CD4-positive, alpha-beta T cell (primary cell): ENCODE measurements at regions not wholly inside any gene's neighbourhood (a gene's known extent, or its start where the extent isn't known, plus 50 kb on each side); places are given as distances from the start of the nearest gene placed in this dataset.

Experiments
- ATAC-seq: fragments of 200-7000 bp; cut with Tn5 transposase; one replicate; pipeline ENCODE4 v1.10.0; 2022; ENCODE audit warnings: mild to moderate bottlenecking; ENCODE audit not compliant: poor library complexity
- CTCF ChIA-PET: fragments of 350-600 bp; sonication (Branson Sonifier 250); formaldehyde crosslinking; loops from one replicate; lab custom pipeline; 2021; ENCODE audit warnings: antibody characterized with exemption, inconsistent platforms; lab: Charles Lee
- POLR2A ChIA-PET: fragments of 350-600 bp; sonication (Branson Sonifier 250); formaldehyde crosslinking; loops from one replicate; lab custom pipeline; 2021; ENCODE audit warnings: antibody characterized with exemption, inconsistent platforms; lab: Charles Lee
- DNase-seq, 14 experiments: peaks; one replicate each; pipeline ENCODE4 v3.0.0-alpha.2; 2013 to 2020; ENCODE audit warnings: mixed read lengths in 2 of 14
- H3K27ac ChIP-seq, 2 donors: one replicate each; pipeline versions ENCODE4 v1.5.1 to v1.7.0; 2013; ENCODE audit warnings: low read length in 2 of 2, low read depth in 1 of 2, mild to moderate bottlenecking in 1 of 2
- H3K27me3 ChIP-seq, 2 experiments: 1 replicate in 1 of 2; 2 replicates in 1 of 2; pipeline versions ENCODE4 v1.6.1 to v1.7.0; 2013; ENCODE audit warnings: low read length in 2 of 2, control low read depth in 1 of 2, mild to moderate bottlenecking in 1 of 2, moderate library complexity in 1 of 2; ENCODE audit not compliant: insufficient read depth in 2 of 2, control insufficient read depth in 1 of 2
- H3K36me3 ChIP-seq: one replicate; pipeline ENCODE4 v1.6.1; 2013; ENCODE audit warnings: low read length, control low read depth; ENCODE audit not compliant: insufficient read depth
- H3K4me1 ChIP-seq: one replicate; pipeline ENCODE4 v1.6.1; 2013; ENCODE audit warnings: low read length, control low read depth; ENCODE audit not compliant: insufficient read depth
- H3K4me3 ChIP-seq: one replicate; pipeline ENCODE4 v1.5.1; 2013; ENCODE audit warnings: mild to moderate bottlenecking, low read length, moderate library complexity
- H3K9me3 ChIP-seq, 2 experiments: 1 replicate in 1 of 2; 2 replicates in 1 of 2; pipeline versions ENCODE4 v1.6.1 to v1.7.0; 2013; ENCODE audit warnings: low read length in 2 of 2, mild to moderate bottlenecking in 2 of 2, control low read depth in 1 of 2, moderate library complexity in 1 of 2; ENCODE audit not compliant: control insufficient read depth in 1 of 2, insufficient read depth in 1 of 2
- H3K27ac Mint-ChIP-seq: one replicate; pipeline ENCODE4 v1.8.0; 2020; ENCODE audit warnings: mixed read lengths
- H3K27me3 Mint-ChIP-seq: one replicate; pipeline ENCODE4 v1.8.0; 2021; ENCODE audit warnings: mixed read lengths
- H3K36me3 Mint-ChIP-seq: one replicate; pipeline ENCODE4 v1.8.0; 2021; ENCODE audit warnings: low read depth, mixed read lengths
- H3K4me1 Mint-ChIP-seq: one replicate; pipeline ENCODE4 v1.8.0; 2021; ENCODE audit warnings: low read depth, mixed read lengths
- H3K4me3 Mint-ChIP-seq: one replicate; pipeline ENCODE4 v1.8.0; 2020; ENCODE audit warnings: mild to moderate bottlenecking, mixed read lengths
- H3K9me3 Mint-ChIP-seq: one replicate; pipeline ENCODE4 v1.8.0; 2020; ENCODE audit warnings: mixed read lengths
- CTCF ChIP-seq: fragments of 200-600 bp; IDR thresholded peaks from one replicate; pipeline ENCODE4 v1.8.0; 2022; ENCODE audit warnings: antibody characterized with exemption, mild to moderate bottlenecking
- intact Hi-C, 2 experiments: fragments of 100-400 bp; cut with DNase I in 1 of 2; cut with micrococcal nuclease in 1 of 2; formaldehyde crosslinking; loops; one replicate each; pipeline versions ENCODE4 v1.15.1 to v1.9.0; 2023 to 2025; cut with DNase I, micrococcal nuclease

DNA sequence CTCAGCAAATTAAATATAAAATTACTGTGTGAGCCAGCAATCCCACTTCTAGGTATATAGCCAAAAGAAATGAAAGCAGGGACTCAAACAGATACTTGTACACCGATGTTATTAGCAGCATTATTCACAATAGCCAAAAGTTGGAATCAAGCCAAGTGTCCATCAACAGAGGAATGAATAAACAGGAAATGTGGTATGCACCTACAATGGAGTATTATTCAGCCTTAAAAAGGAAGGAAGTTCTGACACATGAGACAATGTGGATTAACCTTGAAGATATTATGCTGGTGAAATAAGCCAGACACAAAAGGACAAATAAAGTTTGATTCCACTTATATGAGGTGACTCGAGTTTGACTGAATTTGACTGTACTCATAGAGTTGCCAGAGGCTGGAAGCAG lies 108.3 kb upstream of the DUSP21 start:
- Mint-ChIP-seq H3K27me3 (peaks cover 5% of the 10 kb centered on the region), H3K4me3 (no peak overlapping the region), H3K36me3 (no peaks in the 10 kb centered on the region), H3K27ac (no peak overlapping the region), H3K4me1 (no peaks in the 10 kb centered on the region), H3K9me3 (no peaks in the 10 kb centered on the region)
- DNase-seq (no peak), ATAC-seq (no peak)
- no peak for TF ChIP-seq CTCF
- H3K27me3 ChIP-seq = no peaks in the 10 kb centered on the region
- H3K9me3 ChIP-seq = no peaks in the 10 kb centered on the region
- CTCF ChIA-PET = no interaction called here
- intact Hi-C loops = no loop called here
- H3K36me3 ChIP-seq = no peaks in the 10 kb centered on the region
- no peak overlapping the region for H3K27ac ChIP-seq
- H3K4me3 ChIP-seq = no peak overlapping the region
- no peaks in the 10 kb centered on the region for H3K4me1 ChIP-seq
- POLR2A ChIA-PET = no interaction called here

DNA sequence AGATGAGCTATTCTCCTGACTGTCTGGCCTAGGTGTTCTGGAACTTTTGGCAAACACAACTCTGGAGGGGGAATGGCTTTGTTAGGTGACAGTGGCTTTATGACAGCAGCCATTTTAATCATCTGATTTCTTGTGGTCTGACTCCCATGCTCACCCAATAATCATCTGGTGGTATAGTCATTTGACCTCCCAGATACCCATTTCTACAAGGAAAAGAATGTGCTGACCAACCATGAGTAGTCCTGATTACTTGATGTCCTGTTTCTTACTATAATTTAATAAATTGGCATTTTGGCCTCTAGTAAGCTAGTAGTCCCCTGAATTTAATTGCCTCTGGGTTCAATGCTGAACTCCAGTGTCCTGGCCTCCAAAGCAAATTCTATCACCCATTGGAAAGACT lies 109.9 kb upstream of the DUSP21 start:
- intact Hi-C loops = no loop called here
- Histone ChIP-seq H3K9me3 (no peaks in the 10 kb centered on the region), H3K36me3 (no peaks in the 10 kb centered on the region), H3K4me3 (no peak overlapping the region), H3K27ac (no peak overlapping the region), H3K4me1 (no peaks in the 10 kb centered on the region), H3K27me3 (no peaks in the 10 kb centered on the region)
- ATAC-seq (no peak), DNase-seq (no peak)
- TF ChIP-seq CTCF = no peak
- ChIA-PET POLR2A (no interaction called here), CTCF (no interaction called here)
- no peaks in the 10 kb centered on the region for H3K4me1 Mint-ChIP-seq
- H3K27ac Mint-ChIP-seq = no peak overlapping the region
- H3K27me3 Mint-ChIP-seq = no peaks in the 10 kb centered on the region
- no peak overlapping the region for H3K4me3 Mint-ChIP-seq
- no peaks in the 10 kb centered on the region for H3K9me3 Mint-ChIP-seq
- no peaks in the 10 kb centered on the region for H3K36me3 Mint-ChIP-seq

GRCh38 chrX:44731160-44731559 lies 112.7 kb upstream of the DUSP21 start:
- no peaks in the 10 kb centered on the region for H3K9me3 Mint-ChIP-seq
- DNase-seq = no peak
- no peak for TF ChIP-seq CTCF
- H3K27ac Mint-ChIP-seq = no peak overlapping the region
- POLR2A ChIA-PET = no interaction called here
- no peaks in the 10 kb centered on the region for H3K36me3 Mint-ChIP-seq
- H3K27me3 Mint-ChIP-seq = no peaks in the 10 kb centered on the region
- ATAC-seq = no peak
- no peaks in the 10 kb centered on the region for H3K4me1 Mint-ChIP-seq
- H3K27me3 ChIP-seq = no peaks in the 10 kb centered on the region
- H3K27ac ChIP-seq = no peak overlapping the region
- no peaks in the 10 kb centered on the region for H3K4me1 ChIP-seq
- no peak overlapping the region for H3K4me3 Mint-ChIP-seq
- H3K9me3 ChIP-seq = no peaks in the 10 kb centered on the region
- CTCF ChIA-PET = no interaction called here
- no peaks in the 10 kb centered on the region for H3K36me3 ChIP-seq
- intact Hi-C loops = no loop called here
- no peak overlapping the region for H3K4me3 ChIP-seq
